ENCODE measurements at regions not wholly inside any gene's neighbourhood (a gene's known extent, or its start where the extent isn't known, plus 50 kb on each side); places are given as distances from the start of the nearest gene placed in this dataset.

DNA sequence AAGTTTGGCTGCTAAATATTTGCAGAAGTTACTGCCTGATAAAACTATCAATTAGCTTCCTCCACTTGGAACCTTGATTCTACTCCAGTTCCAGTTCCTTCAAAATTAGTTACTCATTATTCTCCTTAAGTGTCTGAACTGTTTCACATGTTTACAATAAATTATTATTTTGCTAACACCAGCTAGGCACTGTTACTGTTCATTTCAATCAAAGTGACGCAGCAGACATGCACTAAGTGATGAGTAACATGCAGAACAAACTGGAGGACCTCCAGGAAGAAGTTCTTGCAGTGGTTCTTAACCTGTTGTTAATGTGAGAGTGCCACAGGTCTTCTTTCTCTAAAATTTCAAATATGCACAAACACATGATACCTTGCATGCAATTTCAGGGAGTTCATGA lies 491.8 kb upstream of the SEMA3A start:
- TF ChIP-seq ESRRG (CRISPR knock-in tag; IDR thresholded peaks at IDR 0.05) (no peak), CSDC2 (CRISPR knock-in tag; IDR thresholded peaks at IDR 0.05) (no peak), BACH2 (CRISPR knock-in tag; IDR thresholded peaks at IDR 0.05; ENCODE audit: borderline replicate concordance) (no peak), ZNF8 (CRISPR knock-in tag; IDR thresholded peaks at IDR 0.05) (no peak), PPARA (CRISPR knock-in tag; IDR thresholded peaks at IDR 0.05; ENCODE audit: borderline replicate concordance) (no peak), RARB (CRISPR knock-in tag; IDR thresholded peaks at IDR 0.05) (no peak), ARNTL (CRISPR knock-in tag; IDR thresholded peaks at IDR 0.05; ENCODE audit: borderline replicate concordance, low read depth) (no peak)
- TF ChIP-seq, protein P1, sequence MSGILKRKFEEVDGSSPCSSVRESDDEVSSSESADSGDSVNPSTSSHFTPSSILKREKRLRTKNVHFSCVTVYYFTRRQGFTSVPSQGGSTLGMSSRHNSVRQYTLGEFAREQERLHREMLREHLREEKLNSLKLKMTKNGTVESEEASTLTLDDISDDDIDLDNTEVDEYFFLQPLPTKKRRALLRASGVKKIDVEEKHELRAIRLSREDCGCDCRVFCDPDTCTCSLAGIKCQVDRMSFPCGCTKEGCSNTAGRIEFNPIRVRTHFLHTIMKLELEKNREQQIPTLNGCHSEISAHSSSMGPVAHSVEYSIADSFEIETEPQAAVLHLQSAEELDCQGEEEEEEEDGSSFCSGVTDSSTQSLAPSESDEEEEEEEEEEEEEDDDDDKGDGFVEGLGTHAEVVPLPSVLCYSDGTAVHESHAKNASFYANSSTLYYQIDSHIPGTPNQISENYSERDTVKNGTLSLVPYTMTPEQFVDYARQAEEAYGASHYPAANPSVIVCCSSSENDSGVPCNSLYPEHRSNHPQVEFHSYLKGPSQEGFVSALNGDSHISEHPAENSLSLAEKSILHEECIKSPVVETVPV (CRISPR knock-in tag; IDR thresholded peaks at IDR 0.05), result no peak
